ENCODE measurements at regions not wholly inside any gene's neighbourhood (a gene's known extent, or its start where the extent isn't known, plus 50 kb on each side); places are given as distances from the start of the nearest gene placed in this dataset.

- Histone ChIP-seq H3K9me3 (no peaks in the 10 kb centered on the region), H3K4me1 (peaks cover 3% of the 10 kb centered on the region; the same call in 1 of the 2 replicates), H3K27me3 (no peaks in the 10 kb centered on the region), H3K36me3 (no peaks in the 10 kb centered on the region), H3K4me3 (ENCODE audit: low read depth, low read length) (no peak overlapping the region)
- TF ChIP-seq, protein P1, sequence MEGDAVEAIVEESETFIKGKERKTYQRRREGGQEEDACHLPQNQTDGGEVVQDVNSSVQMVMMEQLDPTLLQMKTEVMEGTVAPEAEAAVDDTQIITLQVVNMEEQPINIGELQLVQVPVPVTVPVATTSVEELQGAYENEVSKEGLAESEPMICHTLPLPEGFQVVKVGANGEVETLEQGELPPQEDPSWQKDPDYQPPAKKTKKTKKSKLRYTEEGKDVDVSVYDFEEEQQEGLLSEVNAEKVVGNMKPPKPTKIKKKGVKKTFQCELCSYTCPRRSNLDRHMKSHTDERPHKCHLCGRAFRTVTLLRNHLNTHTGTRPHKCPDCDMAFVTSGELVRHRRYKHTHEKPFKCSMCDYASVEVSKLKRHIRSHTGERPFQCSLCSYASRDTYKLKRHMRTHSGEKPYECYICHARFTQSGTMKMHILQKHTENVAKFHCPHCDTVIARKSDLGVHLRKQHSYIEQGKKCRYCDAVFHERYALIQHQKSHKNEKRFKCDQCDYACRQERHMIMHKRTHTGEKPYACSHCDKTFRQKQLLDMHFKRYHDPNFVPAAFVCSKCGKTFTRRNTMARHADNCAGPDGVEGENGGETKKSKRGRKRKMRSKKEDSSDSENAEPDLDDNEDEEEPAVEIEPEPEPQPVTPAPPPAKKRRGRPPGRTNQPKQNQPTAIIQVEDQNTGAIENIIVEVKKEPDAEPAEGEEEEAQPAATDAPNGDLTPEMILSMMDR (IDR thresholded peaks at IDR 0.05; ENCODE audit: low read depth, low read length): no peak
- no peak for DNase-seq
These were observed 453.1 kb upstream of the MARCKS start for GRCh38 chr6:113403966-113404595.

GRCh38 chr6:113405326-113406047, 451.7 kb upstream of the MARCKS start:
- TF ChIP-seq, protein P1 (IDR thresholded peaks at IDR 0.05; ENCODE audit: low read depth, low read length): no peak
- DNase-seq: no peak
- Histone ChIP-seq H3K4me3 (ENCODE audit: low read depth, low read length) (no peak overlapping the region), H3K36me3 (no peaks in the 10 kb centered on the region), H3K4me1 (peaks cover 3% of the 10 kb centered on the region; the same call in 1 of the 2 replicates), H3K9me3 (no peaks in the 10 kb centered on the region), H3K27me3 (no peaks in the 10 kb centered on the region)

GRCh38 chr6:113406048-113406695, 451.0 kb upstream of the MARCKS start:
- Histone ChIP-seq H3K4me3 (ENCODE audit: low read depth, low read length) (no peak overlapping the region), H3K36me3 (no peaks in the 10 kb centered on the region), H3K4me1 (peaks cover 3% of the 10 kb centered on the region; the same call in 1 of the 2 replicates), H3K9me3 (no peaks in the 10 kb centered on the region), H3K27me3 (no peaks in the 10 kb centered on the region)
- TF ChIP-seq, protein P1 (IDR thresholded peaks at IDR 0.05; ENCODE audit: low read depth, low read length): no peak
- DNase-seq: no peak

DNA sequence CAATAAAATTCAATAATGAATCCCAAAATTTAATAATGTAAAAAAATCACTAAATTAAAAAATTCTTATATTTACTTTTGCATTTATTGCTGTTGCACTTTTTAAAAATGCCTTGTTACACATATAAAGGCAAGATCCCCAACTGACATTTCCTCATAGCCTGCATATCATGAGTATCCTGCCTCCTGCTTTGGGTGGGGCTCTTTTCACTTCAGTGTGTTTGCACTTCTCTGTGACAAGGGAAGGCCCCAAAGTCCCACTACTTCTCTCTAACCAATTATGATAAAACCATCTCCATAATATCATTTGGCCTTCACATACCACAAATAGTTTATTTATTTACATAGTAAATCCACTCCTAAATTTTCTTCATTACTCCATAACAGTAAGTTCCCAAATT, 446.1 kb upstream of the MARCKS start:
- Histone ChIP-seq H3K27me3 (no peaks in the 10 kb centered on the region), H3K4me1 (peaks cover 21% of the 10 kb centered on the region), H3K4me3 (ENCODE audit: low read depth, low read length) (no peak overlapping the region), H3K36me3 (no peaks in the 10 kb centered on the region), H3K9me3 (no peaks in the 10 kb centered on the region)
- DNase-seq: no peak
- TF ChIP-seq, protein P1 (IDR thresholded peaks at IDR 0.05; ENCODE audit: low read depth, low read length): no peak

- Histone ChIP-seq H3K4me3 (ENCODE audit: low read depth, low read length) (no peak overlapping the region), H3K27me3 (no peaks in the 10 kb centered on the region), H3K4me1 (peaks cover 21% of the 10 kb centered on the region), H3K9me3 (no peaks in the 10 kb centered on the region), H3K36me3 (no peaks in the 10 kb centered on the region)
- DNase-seq: no peak
- TF ChIP-seq, protein P1 (IDR thresholded peaks at IDR 0.05; ENCODE audit: low read depth, low read length): no peak
These were observed 444.4 kb upstream of the MARCKS start for GRCh38 chr6:113412589-113413357.
